Lower lobe of right lung (tissue), 2 donors: ENCODE measurements at regions not wholly inside any gene's neighbourhood (a gene's known extent, or its start where the extent isn't known, plus 50 kb on each side); places are given as distances from the start of the nearest gene placed in this dataset.

Source experiments
- ATAC-seq, 2 donors: fragments of 200-7000 bp; cut with Tn5 transposase; one replicate each; pipeline ENCODE4 v1.9.1; 2020 to 2022; ENCODE audit warnings: mild to moderate bottlenecking in 2 of 2, moderate library complexity in 2 of 2
- DNase-seq: peaks from one replicate; pipeline ENCODE4 v3.0.0-alpha.2; 2020
- H3K27ac ChIP-seq: fragments of 200-600 bp; one replicate; pipeline ENCODE4 v1.8.0; 2022
- H3K27me3 ChIP-seq: fragments of 200-600 bp; one replicate; pipeline ENCODE4 v1.8.0; 2022; ENCODE audit warnings: low read depth
- H3K36me3 ChIP-seq: fragments of 200-600 bp; one replicate; pipeline ENCODE4 v1.8.0; 2022; ENCODE audit warnings: mild to moderate bottlenecking
- H3K4me1 ChIP-seq: fragments of 200-600 bp; one replicate; pipeline ENCODE4 v1.8.0; 2022
- H3K4me3 ChIP-seq: fragments of 200-600 bp; one replicate; pipeline ENCODE4 v1.8.0; 2022; ENCODE audit warnings: mild to moderate bottlenecking
- H3K9me3 ChIP-seq: fragments of 200-600 bp; one replicate; pipeline ENCODE4 v1.8.0; 2022
- CTCF ChIP-seq: fragments of 200-600 bp; IDR thresholded peaks from one replicate; pipeline ENCODE4 v1.8.0; 2022; ENCODE audit warnings: antibody characterized with exemption, mild to moderate bottlenecking
- intact Hi-C: fragments of 100-400 bp; cut with DNase I; formaldehyde crosslinking; loops from one replicate; pipeline ENCODE4 v1.11.0; 2022
- donor health status: DM: no; HTN: yes; CAD: no; lungs with severe emphysema.

DNA sequence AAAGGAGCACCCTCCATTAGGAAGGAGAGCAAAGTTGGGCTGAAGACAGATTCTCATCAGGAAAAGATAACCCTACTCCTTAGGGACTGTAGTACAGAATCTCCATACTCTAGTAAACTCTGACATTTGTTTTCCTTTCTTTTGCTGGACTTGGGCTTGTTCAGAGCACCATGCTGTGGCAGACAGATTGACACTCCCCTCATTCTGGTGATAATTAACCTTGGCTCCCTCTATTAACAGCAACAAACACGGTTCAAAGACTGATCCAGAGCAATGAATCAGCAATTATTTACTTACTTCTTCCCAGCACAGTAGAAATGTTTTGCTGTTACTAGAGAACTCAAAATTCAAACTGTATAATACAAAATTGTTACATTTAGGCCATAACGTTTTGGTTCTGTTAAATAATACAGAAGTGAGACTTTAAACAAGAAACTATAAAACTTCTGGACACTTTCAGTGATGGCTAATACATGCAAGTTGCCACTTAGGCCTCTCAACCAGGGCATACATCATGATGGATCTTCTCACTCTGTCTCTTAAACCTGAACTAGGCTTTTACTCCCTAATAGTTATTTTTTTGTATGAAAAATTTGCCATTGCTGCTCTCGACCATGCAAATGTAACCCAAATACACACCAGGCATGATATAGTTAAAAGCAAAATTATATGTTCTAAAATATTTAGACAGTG is 639.0 kb downstream of the IPMK start:
- no peaks in the 10 kb centered on the region for H3K9me3 ChIP-seq
- H3K36me3 ChIP-seq, result no peaks in the 10 kb centered on the region
- H3K4me3 ChIP-seq, result no peak overlapping the region
- intact Hi-C loops, result no loop called here
- DNase-seq, result no peak
- ATAC-seq, result no peak
- no peaks in the 10 kb centered on the region for H3K4me1 ChIP-seq
- TF ChIP-seq CTCF, result no peak
- no peaks in the 10 kb centered on the region for H3K27me3 ChIP-seq
- H3K27ac ChIP-seq, result no peak overlapping the region

DNA sequence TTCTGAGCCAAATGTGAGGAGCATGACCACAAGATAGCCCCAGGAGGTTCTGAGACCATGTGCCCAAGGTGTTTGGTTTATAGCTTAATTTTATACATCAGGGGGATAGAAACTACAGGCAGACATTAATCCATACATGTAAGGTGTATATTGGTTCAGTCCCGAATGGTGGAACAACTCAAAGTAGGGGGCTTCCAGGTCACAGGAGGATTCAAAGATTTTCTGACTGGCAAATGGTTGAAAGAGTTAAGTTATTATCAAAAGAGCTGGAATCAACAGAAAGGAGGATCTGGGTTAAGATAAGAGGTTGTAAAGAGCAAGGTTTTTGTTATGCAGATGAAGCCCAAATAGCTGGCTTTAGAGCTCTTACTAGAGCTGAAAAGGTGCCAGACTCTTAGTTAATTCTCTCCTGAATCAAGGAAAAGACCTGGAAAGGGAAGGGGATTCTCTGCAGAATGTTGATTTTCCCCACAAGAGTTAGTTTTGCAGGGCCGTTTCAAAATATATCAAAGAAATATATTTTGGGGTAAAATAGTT is 640.0 kb downstream of the IPMK start:
- no peaks in the 10 kb centered on the region for H3K27me3 ChIP-seq
- H3K27ac ChIP-seq, result no peak overlapping the region
- no peak for TF ChIP-seq CTCF
- intact Hi-C loops, result no loop called here
- no peaks in the 10 kb centered on the region for H3K4me1 ChIP-seq
- DNase-seq (no peak), ATAC-seq (no peak)
- H3K36me3 ChIP-seq, result no peaks in the 10 kb centered on the region
- H3K9me3 ChIP-seq, result no peaks in the 10 kb centered on the region
- no peak overlapping the region for H3K4me3 ChIP-seq

DNA sequence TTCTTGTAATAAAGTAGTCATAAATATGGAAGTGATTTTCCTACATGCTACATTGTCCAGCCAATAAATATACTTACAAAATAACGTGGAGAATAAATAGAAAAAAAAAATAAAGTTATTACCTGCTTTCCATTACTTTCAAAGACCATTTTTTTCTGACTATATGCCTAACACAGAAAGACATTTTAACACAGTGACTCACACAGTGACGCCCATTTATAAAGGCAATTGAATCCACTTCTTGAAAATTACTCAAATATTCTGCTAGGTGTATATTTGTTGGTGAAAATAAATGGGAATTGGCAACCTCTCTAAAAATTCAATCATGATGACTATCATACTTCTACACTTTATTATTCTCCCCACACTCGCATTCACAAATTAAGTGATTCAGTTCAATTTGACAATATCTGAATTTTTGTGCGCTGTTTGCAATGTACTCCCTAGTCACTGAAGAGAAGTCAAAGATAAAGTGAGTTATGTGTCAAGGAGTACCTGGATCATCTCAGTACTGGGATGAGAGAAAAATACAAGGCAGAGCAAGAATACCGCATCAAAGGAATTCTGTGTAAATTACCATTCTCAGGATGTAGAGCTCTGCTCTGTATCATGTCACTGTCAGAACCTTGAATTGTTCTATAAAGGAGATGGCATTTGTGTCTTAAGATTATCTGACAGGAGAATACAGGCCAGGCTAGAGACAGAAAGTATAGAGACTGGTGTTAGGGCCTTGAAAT is 642.7 kb downstream of the IPMK start:
- TF ChIP-seq CTCF, result no peak
- Histone ChIP-seq H3K36me3 (no peaks in the 10 kb centered on the region), H3K27ac (no peak overlapping the region), H3K4me1 (no peaks in the 10 kb centered on the region), H3K27me3 (no peaks in the 10 kb centered on the region), H3K9me3 (no peaks in the 10 kb centered on the region), H3K4me3 (no peak overlapping the region)
- intact Hi-C loops, result no loop called here
- DNase-seq (no peak), ATAC-seq (no peak)

DNA sequence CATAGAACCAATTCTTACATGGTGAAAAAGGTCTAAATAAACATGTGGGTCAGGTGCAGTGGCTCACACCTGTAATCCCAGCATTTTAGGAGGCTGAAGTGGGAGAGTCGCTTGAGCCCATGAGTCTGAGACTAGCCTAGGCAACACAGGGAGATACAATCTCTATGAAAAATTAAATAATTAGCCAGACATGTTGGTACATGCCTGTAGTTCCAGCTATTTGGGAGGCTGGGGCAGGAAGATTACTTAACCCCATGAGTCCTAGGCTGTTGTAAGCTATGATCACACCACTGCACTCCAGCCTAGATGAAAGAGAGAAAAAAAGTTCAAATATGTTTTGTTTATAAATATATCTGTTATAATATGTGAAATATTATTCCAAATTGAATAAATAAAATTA is 643.6 kb downstream of the IPMK start:
- ATAC-seq (no peak), DNase-seq (no peak)
- no peaks in the 10 kb centered on the region for H3K36me3 ChIP-seq
- H3K4me3 ChIP-seq, result no peak overlapping the region
- no peak overlapping the region for H3K27ac ChIP-seq
- H3K27me3 ChIP-seq, result no peaks in the 10 kb centered on the region
- no peaks in the 10 kb centered on the region for H3K4me1 ChIP-seq
- no peak for TF ChIP-seq CTCF
- intact Hi-C loops, result no loop called here
- H3K9me3 ChIP-seq, result no peaks in the 10 kb centered on the region

DNA sequence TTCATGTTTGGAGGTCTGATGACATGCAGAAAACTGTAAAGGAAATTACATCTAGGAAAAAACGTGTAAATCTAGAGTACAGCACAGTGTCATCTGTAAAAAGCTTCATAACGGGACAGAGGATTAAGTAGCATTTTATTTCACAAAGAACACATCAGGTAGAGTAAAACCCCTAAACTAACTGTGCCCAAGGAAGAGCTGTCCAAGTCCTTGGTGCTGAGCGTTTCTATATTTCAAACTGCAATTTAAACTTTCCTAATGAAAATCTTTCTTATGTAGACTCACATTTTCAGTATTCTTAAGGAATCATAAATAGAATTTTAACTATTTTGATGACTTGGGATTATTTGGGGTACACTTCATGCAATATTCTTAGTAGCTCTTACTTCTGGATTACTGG is 646.2 kb downstream of the IPMK start:
- intact Hi-C loops, result no loop called here
- no peak for TF ChIP-seq CTCF
- Histone ChIP-seq H3K4me3 (no peak overlapping the region), H3K36me3 (no peaks in the 10 kb centered on the region), H3K27me3 (no peaks in the 10 kb centered on the region), H3K4me1 (no peaks in the 10 kb centered on the region), H3K27ac (no peak overlapping the region), H3K9me3 (no peaks in the 10 kb centered on the region)
- no peak for ATAC-seq
- no peak for DNase-seq
